Calu3 (cell line): ENCODE measurements at regions not wholly inside any gene's neighbourhood (a gene's known extent, or its start where the extent isn't known, plus 50 kb on each side); places are given as distances from the start of the nearest gene placed in this dataset.

Experiments used
- BruUV-seq: library from RNA; stranded (reverse); fragments of 400-500 nt; replicated peaks from 2 replicates; lab custom pipeline; 2021; lab: Mats Ljungman, UMichigan
- CTCF ChIA-PET: fragments of 300-600 bp; sonication (Branson Sonifier 250); formaldehyde crosslinking; loops from one replicate; lab custom pipeline; 2022; ENCODE audit warnings: antibody characterized with exemption; lab: Charles Lee
- DNase-seq: peaks from one replicate; pipeline ENCODE4 v3.0.0; 2022
- H3K27ac Mint-ChIP-seq: one replicate; pipeline ENCODE4 v1.8.0; 2022; ENCODE audit warnings: mixed read lengths; ENCODE audit not compliant: unreplicated experiment
- H3K27me3 Mint-ChIP-seq: one replicate; pipeline ENCODE4 v1.8.0; 2022; ENCODE audit warnings: mixed read lengths; ENCODE audit not compliant: unreplicated experiment
- H3K36me3 Mint-ChIP-seq: one replicate; pipeline ENCODE4 v1.8.0; 2022; ENCODE audit warnings: mild to moderate bottlenecking, moderate library complexity, mixed read lengths; ENCODE audit not compliant: insufficient read depth, unreplicated experiment
- H3K4me1 Mint-ChIP-seq: one replicate; pipeline ENCODE4 v1.8.0; 2022; ENCODE audit warnings: mild to moderate bottlenecking, low read depth, mixed read lengths; ENCODE audit not compliant: unreplicated experiment
- H3K4me3 Mint-ChIP-seq: one replicate; pipeline ENCODE4 v1.8.0; 2022; ENCODE audit warnings: mild to moderate bottlenecking, low read depth, moderate library complexity, mixed read lengths; ENCODE audit not compliant: unreplicated experiment
- H3K9me3 Mint-ChIP-seq: one replicate; pipeline ENCODE4 v1.8.0; 2022; ENCODE audit warnings: low read depth, mixed read lengths; ENCODE audit not compliant: unreplicated experiment
- intact Hi-C: fragments of 100-400 bp; cut with micrococcal nuclease; formaldehyde crosslinking; loops from one replicate; pipeline ENCODE4 v1.10.0; 2022; ENCODE audit not compliant: unreplicated experiment
- TF ChIP-seq, protein P1 (sequence below): fragments of 200-600 bp; IDR thresholded peaks from one replicate; pipeline ENCODE4 v1.8.0; 2022; ENCODE audit warnings: antibody characterized with exemption; ENCODE audit not compliant: unreplicated experiment

DNA sequence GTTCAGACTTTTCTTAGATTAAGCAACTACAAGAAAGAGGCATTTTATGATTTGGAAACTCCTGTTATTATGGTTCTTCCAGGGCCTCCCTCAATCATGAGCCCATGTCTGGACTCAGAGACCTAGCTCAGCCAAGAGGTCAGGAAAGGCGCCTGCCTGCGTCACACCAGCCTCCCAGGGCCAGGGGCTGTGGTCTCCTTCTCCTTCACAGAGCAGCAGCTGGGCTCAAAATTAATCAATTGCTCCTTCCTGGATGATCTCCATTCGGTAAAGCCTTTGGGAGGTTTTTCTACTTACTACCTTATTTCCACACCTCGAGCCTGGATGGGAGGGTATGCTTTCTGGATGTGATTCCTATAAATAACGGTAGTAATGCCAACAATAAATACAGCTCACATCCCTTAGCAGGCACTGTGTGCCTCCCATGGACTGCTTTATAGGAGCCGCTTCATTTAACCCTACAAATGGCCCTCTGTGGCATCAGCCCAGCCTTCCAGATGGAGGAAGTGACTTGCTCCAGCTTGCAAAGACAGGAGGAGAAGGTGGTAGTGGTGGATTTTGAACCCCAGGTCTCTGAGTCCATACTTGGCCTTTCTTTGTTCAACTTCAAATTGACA, 1445.6 kb downstream of the TBC1D22A start:
- Mint-ChIP-seq H3K4me1 (no peaks in the 10 kb centered on the region), H3K9me3 (peaks cover 18% of the 10 kb centered on the region), H3K36me3 (no peaks in the 10 kb centered on the region), H3K27me3 (no peaks in the 10 kb centered on the region), H3K4me3 (no peak overlapping the region), H3K27ac (no peak overlapping the region)
- CTCF ChIA-PET, result no interaction called here
- BruUV-seq, result no TSS peak
- intact Hi-C loops, result no loop called here
- DNase-seq, result no peak
- TF ChIP-seq, protein P1, sequence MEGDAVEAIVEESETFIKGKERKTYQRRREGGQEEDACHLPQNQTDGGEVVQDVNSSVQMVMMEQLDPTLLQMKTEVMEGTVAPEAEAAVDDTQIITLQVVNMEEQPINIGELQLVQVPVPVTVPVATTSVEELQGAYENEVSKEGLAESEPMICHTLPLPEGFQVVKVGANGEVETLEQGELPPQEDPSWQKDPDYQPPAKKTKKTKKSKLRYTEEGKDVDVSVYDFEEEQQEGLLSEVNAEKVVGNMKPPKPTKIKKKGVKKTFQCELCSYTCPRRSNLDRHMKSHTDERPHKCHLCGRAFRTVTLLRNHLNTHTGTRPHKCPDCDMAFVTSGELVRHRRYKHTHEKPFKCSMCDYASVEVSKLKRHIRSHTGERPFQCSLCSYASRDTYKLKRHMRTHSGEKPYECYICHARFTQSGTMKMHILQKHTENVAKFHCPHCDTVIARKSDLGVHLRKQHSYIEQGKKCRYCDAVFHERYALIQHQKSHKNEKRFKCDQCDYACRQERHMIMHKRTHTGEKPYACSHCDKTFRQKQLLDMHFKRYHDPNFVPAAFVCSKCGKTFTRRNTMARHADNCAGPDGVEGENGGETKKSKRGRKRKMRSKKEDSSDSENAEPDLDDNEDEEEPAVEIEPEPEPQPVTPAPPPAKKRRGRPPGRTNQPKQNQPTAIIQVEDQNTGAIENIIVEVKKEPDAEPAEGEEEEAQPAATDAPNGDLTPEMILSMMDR, result no peak

DNA sequence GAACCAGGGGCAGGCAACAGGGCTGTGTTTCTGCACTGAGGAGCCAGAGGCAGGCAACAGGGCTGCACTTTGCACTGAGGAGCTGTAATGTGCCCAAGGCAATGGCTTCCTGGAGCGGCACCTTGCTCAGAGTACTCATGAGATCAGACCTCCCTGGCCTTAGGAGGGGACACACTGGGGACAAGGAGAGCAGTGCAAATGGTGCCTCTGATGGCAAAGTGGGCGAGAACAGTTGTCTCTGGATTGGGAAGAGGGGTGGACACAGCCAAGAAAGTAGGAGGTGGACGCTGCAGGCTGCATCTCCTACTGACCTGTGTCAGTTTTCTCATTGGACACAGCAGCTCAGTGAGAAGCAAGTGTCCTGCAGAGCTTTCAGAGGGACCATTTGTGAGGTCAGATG, 1443.3 kb downstream of the TBC1D22A start:
- H3K36me3 Mint-ChIP-seq, result no peaks in the 10 kb centered on the region
- DNase-seq, result no peak
- H3K4me1 Mint-ChIP-seq, result no peaks in the 10 kb centered on the region
- H3K27ac Mint-ChIP-seq, result no peak overlapping the region
- H3K9me3 Mint-ChIP-seq, result peaks cover 18% of the 10 kb centered on the region
- intact Hi-C loops, result no loop called here
- no peak overlapping the region for H3K4me3 Mint-ChIP-seq
- TF ChIP-seq, protein P1, result no peak
- no peaks in the 10 kb centered on the region for H3K27me3 Mint-ChIP-seq
- BruUV-seq, result no TSS peak
- CTCF ChIA-PET, result no interaction called here

DNA sequence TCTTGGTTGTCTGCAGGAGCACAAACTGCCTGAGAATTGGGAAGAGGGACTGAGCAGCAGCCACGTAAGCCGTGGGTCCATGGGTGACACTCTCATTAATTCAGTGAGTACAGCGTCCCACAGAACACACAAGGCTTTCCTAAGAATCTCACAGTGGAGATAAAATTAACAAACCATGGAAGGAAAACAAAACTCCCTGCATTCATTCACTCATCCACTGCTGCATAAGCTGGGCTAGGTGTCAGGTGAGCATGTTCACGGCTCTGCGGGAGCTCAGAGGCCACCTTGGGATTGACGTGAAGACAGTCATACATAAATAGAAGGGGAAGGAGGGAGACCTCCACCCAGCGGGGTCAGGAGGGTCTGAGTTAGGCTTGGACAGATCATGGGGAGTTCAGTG, 1442.7 kb downstream of the TBC1D22A start:
- no peaks in the 10 kb centered on the region for H3K4me1 Mint-ChIP-seq
- peaks cover 20% of the 10 kb centered on the region for H3K9me3 Mint-ChIP-seq
- no peak overlapping the region for H3K4me3 Mint-ChIP-seq
- BruUV-seq, result no TSS peak
- intact Hi-C loops, result no loop called here
- no peak for DNase-seq
- CTCF ChIA-PET, result interaction anchor here (0.7 kb wide), 1 partner anchor 162 kb away, joined by 5 read pairs; no protein-coding TSS in a partner anchor
- no peaks in the 10 kb centered on the region for H3K27me3 Mint-ChIP-seq
- no peak overlapping the region for H3K27ac Mint-ChIP-seq
- H3K36me3 Mint-ChIP-seq, result no peaks in the 10 kb centered on the region
- TF ChIP-seq, protein P1, result no peak

DNA sequence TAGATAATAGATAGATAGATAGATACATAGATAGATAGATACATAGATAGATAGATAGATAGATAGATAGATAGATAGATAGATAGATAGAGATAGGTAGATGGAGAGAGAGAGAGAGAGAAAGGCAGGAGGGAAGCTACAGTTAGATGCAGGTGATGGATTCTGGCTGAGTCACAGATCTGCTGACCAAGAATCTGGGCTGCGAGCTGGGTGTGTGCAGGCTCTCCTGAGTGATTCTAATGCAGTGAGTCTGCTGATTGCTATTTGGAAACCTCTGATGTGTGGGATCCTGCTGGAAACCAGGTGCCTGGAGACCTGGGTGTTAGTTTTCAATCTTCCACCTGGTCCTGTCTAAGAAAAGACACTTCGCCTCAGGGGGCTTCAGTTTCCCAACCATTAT, 1441.8 kb downstream of the TBC1D22A start:
- Mint-ChIP-seq H3K9me3 (peaks cover 21% of the 10 kb centered on the region), H3K4me1 (no peaks in the 10 kb centered on the region), H3K27me3 (no peaks in the 10 kb centered on the region), H3K27ac (no peak overlapping the region), H3K4me3 (no peak overlapping the region), H3K36me3 (no peaks in the 10 kb centered on the region)
- BruUV-seq, result no TSS peak
- no peak for DNase-seq
- TF ChIP-seq, protein P1, result no peak
- CTCF ChIA-PET, result no interaction called here
- intact Hi-C loops, result no loop called here
